Uterus (tissue), 3 donors: ENCODE measurements at regions not wholly inside any gene's neighbourhood (a gene's known extent, or its start where the extent isn't known, plus 50 kb on each side); places are given as distances from the start of the nearest gene placed in this dataset.

Source experiments
- DNase-seq, 2 donors: peaks; one replicate each; pipeline ENCODE4 v3.0.0-alpha.2; 2019 to 2020
- H3K27ac ChIP-seq, 2 donors: fragments of 200-600 bp; sonication (generic); 1 replicate in 1 of 2; 2 replicates in 1 of 2; pipeline ENCODE4 v1.5.1; 2016 to 2018
- H3K27me3 ChIP-seq, 2 donors: fragments of 200-600 bp; sonication (generic); one replicate each; pipeline ENCODE4 v1.5.1; 2018 to 2019; ENCODE audit warnings: control low read depth in 1 of 2
- H3K36me3 ChIP-seq, 2 donors: fragments of 200-600 bp; sonication (generic); one replicate each; pipeline ENCODE4 v1.5.1; 2019; ENCODE audit warnings: control low read depth in 1 of 2
- H3K4me1 ChIP-seq, 2 donors: fragments of 200-600 bp; sonication (generic); one replicate each; pipeline ENCODE4 v1.5.1; 2018 to 2019; ENCODE audit warnings: control low read depth in 1 of 2
- H3K4me3 ChIP-seq, 2 donors: fragments of 200-600 bp; sonication (generic); 1 replicate in 1 of 2; 2 replicates in 1 of 2; pipeline ENCODE4 v1.5.1; 2018 to 2019; ENCODE audit warnings: mild to moderate bottlenecking in 1 of 2
- H3K9me3 ChIP-seq, 2 donors: fragments of 200-600 bp; sonication (generic); one replicate each; pipeline ENCODE4 v1.5.1; 2019; ENCODE audit warnings: control low read depth in 1 of 2
- POLR2A ChIP-seq, 2 donors: fragments of 450-650 bp; IDR thresholded peaks; one replicate each; pipeline ENCODE4 v1.6.1; 2016; ENCODE audit warnings: antibody characterized with exemption in 2 of 2, mild to moderate bottlenecking in 1 of 2, moderate library complexity in 1 of 2
- intact Hi-C: fragments of 100-400 bp; cut with DNase I; formaldehyde crosslinking; loops from one replicate; pipeline ENCODE4 v1.15.1; 2023; ENCODE audit warnings: low total_unique reads
- TF ChIP-seq, protein P1 (sequence below), 4 experiments: fragments of 200-600 bp in 2 of 4; fragments of 450-650 bp in 2 of 4; sonication (generic) in 2 of 4; IDR thresholded peaks; one replicate each; pipeline ENCODE4 v1.5.1; 2016 to 2019; ENCODE audit warnings: antibody characterized with exemption in 4 of 4, mild to moderate bottlenecking in 2 of 4, moderate library complexity in 1 of 4
- donor health status: DM: yes; HTN: yes; CAD: no.

DNA sequence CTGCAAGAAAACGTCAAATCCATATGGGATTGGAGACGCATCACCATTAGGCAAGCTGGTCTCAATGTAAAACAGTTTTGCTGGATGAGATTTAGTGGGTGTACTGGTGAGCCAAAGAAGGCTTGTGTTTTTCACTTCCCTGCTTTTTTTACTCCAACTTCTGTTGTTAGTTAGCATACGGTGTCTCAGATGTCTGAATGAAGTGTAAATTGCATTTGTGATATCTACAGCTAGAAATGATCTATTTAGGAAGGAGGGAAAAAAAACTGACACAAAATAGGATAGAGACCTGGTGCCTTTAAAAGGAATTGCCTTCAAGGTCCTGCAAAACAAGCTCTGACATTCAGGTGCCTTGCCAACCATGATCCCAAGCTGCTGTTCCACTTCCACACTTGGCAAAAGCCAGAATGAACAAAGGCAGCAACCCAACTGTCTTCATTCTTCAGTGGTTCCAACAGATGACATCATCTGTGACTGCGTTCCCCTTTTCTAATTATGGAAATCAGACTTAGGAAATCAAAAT lies 104.2 kb upstream of the RAI14 start:
- intact Hi-C loops: no loop called here
- peak; percentile 51 to 57 for DNase-seq
- H3K27me3 ChIP-seq: no peaks in the 10 kb centered on the region
- TF ChIP-seq POLR2A (IDR thresholded peaks at IDR 0.05): no peak
- TF ChIP-seq, protein P1, sequence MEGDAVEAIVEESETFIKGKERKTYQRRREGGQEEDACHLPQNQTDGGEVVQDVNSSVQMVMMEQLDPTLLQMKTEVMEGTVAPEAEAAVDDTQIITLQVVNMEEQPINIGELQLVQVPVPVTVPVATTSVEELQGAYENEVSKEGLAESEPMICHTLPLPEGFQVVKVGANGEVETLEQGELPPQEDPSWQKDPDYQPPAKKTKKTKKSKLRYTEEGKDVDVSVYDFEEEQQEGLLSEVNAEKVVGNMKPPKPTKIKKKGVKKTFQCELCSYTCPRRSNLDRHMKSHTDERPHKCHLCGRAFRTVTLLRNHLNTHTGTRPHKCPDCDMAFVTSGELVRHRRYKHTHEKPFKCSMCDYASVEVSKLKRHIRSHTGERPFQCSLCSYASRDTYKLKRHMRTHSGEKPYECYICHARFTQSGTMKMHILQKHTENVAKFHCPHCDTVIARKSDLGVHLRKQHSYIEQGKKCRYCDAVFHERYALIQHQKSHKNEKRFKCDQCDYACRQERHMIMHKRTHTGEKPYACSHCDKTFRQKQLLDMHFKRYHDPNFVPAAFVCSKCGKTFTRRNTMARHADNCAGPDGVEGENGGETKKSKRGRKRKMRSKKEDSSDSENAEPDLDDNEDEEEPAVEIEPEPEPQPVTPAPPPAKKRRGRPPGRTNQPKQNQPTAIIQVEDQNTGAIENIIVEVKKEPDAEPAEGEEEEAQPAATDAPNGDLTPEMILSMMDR (IDR thresholded peaks at IDR 0.05): no peak
- no peaks in the 10 kb centered on the region for H3K9me3 ChIP-seq
- no peak overlapping the region for H3K4me3 ChIP-seq
- H3K36me3 ChIP-seq: no peaks in the 10 kb centered on the region
- H3K4me1 ChIP-seq: no peaks in the 10 kb centered on the region
- H3K27ac ChIP-seq: peak overlapping the region; percentile 59 to 63

DNA sequence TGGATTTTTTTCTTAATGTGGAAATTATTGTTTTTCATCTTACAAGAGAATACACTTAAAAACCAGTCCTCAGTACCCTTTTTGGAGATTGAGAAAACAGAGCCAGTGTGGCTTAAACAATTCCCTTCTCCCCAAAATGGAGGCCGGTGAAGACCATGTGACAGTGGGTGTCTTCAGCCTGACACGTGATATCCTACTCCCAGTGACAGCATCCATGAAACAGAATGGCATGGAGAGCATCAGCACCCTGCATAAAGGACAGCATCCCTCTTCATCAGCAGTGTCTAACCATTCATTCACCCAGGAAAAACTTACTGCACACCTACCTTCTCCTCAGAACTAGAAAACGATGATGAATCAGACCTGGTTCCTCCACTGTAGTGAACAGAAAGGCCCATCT lies 103.4 kb upstream of the RAI14 start:
- DNase-seq: no peak
- H3K9me3 ChIP-seq: no peaks in the 10 kb centered on the region
- H3K27me3 ChIP-seq: no peaks in the 10 kb centered on the region
- no peak overlapping the region for H3K4me3 ChIP-seq
- H3K27ac ChIP-seq: peak overlapping the region; percentile 59 to 63
- no peaks in the 10 kb centered on the region for H3K4me1 ChIP-seq
- H3K36me3 ChIP-seq: no peaks in the 10 kb centered on the region
- intact Hi-C loops: no loop called here
- TF ChIP-seq POLR2A (IDR thresholded peaks at IDR 0.05): no peak
- TF ChIP-seq, protein P1 (IDR thresholded peaks at IDR 0.05): no peak

DNA sequence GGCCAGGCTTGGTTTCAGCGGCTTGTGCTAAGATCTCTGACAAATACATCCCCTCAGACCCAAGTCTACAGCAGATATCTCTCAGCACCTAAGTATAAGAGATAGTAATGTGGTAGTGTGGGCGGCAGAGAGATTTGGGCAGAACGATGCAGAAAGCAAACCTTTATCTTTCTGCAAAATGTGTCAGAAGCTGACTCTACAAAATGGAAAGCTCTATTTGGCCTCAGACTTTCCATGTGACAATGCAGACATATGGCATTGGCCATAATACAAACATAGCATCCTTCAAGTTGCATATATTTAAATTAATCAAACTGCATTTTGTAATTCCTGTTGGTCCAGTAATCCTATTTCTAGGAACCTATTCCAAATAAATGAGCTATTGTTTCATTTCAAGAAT lies 102.5 kb upstream of the RAI14 start:
- Histone ChIP-seq H3K36me3 (no peaks in the 10 kb centered on the region), H3K9me3 (no peaks in the 10 kb centered on the region), H3K4me1 (no peaks in the 10 kb centered on the region), H3K27ac (peak overlapping the region in 1 of 2 donors; percentile 40), H3K27me3 (no peaks in the 10 kb centered on the region), H3K4me3 (no peak overlapping the region)
- no peak for DNase-seq
- intact Hi-C loops: no loop called here
- TF ChIP-seq POLR2A (IDR thresholded peaks at IDR 0.05): no peak
- TF ChIP-seq, protein P1 (IDR thresholded peaks at IDR 0.05): no peak

DNA sequence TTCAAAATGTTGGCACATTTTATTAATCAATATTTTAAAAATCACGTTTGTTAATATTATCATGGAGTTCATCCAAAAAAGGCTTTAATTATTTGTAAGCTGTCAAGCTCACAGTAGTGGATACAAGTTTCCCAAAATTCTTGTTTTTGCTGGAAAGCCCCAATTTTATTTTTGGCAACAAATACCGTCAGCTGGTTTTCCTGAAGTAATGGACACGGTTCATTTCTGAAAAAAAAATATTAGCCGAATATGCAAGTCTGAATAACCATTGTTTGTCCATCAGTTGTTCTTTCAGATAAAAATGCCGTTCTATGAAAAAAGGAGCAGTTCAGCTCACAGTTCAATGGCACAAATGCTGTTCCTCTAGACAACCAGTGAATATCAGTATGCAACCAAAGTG lies 101.5 kb upstream of the RAI14 start:
- H3K4me1 ChIP-seq: no peaks in the 10 kb centered on the region
- TF ChIP-seq, protein P1 (IDR thresholded peaks at IDR 0.05): no peak
- no peak for TF ChIP-seq POLR2A (IDR thresholded peaks at IDR 0.05)
- H3K4me3 ChIP-seq: no peak overlapping the region
- H3K9me3 ChIP-seq: no peaks in the 10 kb centered on the region
- H3K27me3 ChIP-seq: no peaks in the 10 kb centered on the region
- H3K27ac ChIP-seq: no peak overlapping the region
- DNase-seq: no peak
- intact Hi-C loops: no loop called here
- H3K36me3 ChIP-seq: no peaks in the 10 kb centered on the region

DNA sequence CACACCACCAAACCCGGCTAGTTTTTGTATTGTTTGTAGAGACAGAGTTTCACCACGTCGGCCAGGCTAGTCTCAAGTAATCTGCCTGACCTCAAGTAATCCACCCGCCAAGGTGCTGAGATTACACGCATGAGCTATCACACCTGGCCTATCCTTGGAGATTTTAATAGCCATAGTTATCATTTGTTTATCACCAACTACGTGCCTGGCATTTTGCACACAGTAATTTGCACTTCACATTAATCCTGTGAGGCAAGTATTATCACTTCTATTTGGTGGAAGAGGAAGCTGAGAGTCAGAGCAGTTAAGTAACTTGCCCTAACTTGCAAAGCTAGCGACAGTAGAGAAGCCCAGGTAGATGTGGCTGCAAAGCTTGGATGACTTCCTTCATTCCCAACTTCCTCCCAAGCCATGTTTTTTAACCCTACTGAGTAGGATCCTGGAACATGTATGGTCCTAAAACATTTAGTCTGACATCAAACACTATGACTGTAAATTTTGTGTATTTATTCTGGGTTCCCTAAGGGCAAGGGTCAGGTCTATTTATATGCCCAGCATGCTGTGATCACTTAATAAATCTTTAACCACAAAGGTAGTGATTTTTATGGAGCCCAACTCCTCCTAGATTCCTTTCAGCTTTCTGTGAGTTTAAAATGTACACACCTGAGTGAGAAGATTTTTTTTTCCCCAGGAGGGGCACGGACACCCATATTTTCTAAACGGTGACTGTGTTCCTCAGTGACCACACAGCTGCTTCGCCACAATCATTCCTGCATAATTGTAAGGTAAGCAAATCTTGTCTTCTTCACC lies 100.2 kb upstream of the RAI14 start:
- H3K27ac ChIP-seq: no peak overlapping the region
- no peak for DNase-seq
- H3K36me3 ChIP-seq: no peaks in the 10 kb centered on the region
- H3K4me3 ChIP-seq: no peak overlapping the region
- H3K4me1 ChIP-seq: no peaks in the 10 kb centered on the region
- no peaks in the 10 kb centered on the region for H3K9me3 ChIP-seq
- intact Hi-C loops: no loop called here
- H3K27me3 ChIP-seq: no peaks in the 10 kb centered on the region
- TF ChIP-seq, protein P1 (IDR thresholded peaks at IDR 0.05): no peak
- no peak for TF ChIP-seq POLR2A (IDR thresholded peaks at IDR 0.05)
